Neuronal stem cell (in vitro differentiated cells): ENCODE measurements at regions not wholly inside any gene's neighbourhood (a gene's known extent, or its start where the extent isn't known, plus 50 kb on each side); places are given as distances from the start of the nearest gene placed in this dataset.
A peak's percentile ranks its signal among the peaks of the same experiment; 100 is the strongest.

Experiments used
- DNase-seq: peaks from one replicate; pipeline ENCODE4 v3.0.0-alpha.2; 2013; ENCODE audit warnings: low spot score
- H2AFZ ChIP-seq: one replicate; pipeline ENCODE4 v1.6.1; 2013; ENCODE audit warnings: mild to moderate bottlenecking, low read length, inconsistent platforms
- H2AK5ac ChIP-seq: 2 replicates; pipeline ENCODE4 v1.6.1; 2013; ENCODE audit warnings: low read depth, mild to moderate bottlenecking, inconsistent platforms, low read length, moderate library complexity, mixed read lengths
- H2BK120ac ChIP-seq: 2 replicates; pipeline ENCODE4 v1.6.1; 2013; ENCODE audit warnings: low read depth, mild to moderate bottlenecking, inconsistent platforms, low read length, moderate library complexity, mixed read lengths
- H2BK12ac ChIP-seq: one replicate; pipeline ENCODE4 v1.6.1; 2013; ENCODE audit warnings: low read length, inconsistent platforms
- H2BK15ac ChIP-seq: 2 replicates; pipeline ENCODE4 v1.6.1; 2013; ENCODE audit warnings: mild to moderate bottlenecking, low read length, inconsistent platforms, mixed read lengths
- H2BK5ac ChIP-seq: one replicate; pipeline ENCODE4 v1.6.1; 2013; ENCODE audit warnings: inconsistent platforms, mild to moderate bottlenecking, low read length, moderate library complexity
- H3K14ac ChIP-seq: one replicate; pipeline ENCODE4 v1.6.1; 2013; ENCODE audit warnings: low read length, inconsistent platforms
- H3K18ac ChIP-seq: 2 replicates; pipeline ENCODE4 v1.6.1; 2013; ENCODE audit warnings: low read length, inconsistent platforms
- H3K23ac ChIP-seq: 2 replicates; pipeline ENCODE4 v1.6.1; 2013; ENCODE audit warnings: low read depth, mild to moderate bottlenecking, mixed read lengths, low read length, inconsistent platforms; ENCODE audit not compliant: poor library complexity
- H3K27ac ChIP-seq: replicated peaks from 3 replicates; pipeline ENCODE4 v1.5.1; 2013; ENCODE audit warnings: low read length, inconsistent platforms
- H3K27me3 ChIP-seq, 3 experiments: 2 replicates each; pipeline ENCODE4 v1.6.1; 2013; ENCODE audit warnings: low read length in 3 of 3, mild to moderate bottlenecking in 2 of 3, inconsistent platforms in 1 of 3, low read depth in 1 of 3, mixed read lengths in 1 of 3, moderate library complexity in 1 of 3; ENCODE audit not compliant: control insufficient read depth in 3 of 3, insufficient read depth in 3 of 3
- H3K36me3 ChIP-seq, 2 donors: replicated peaks in 1 of 2; 2 replicates each; pipeline ENCODE4 v1.6.1; 2013; ENCODE audit warnings: low read length in 2 of 2; ENCODE audit not compliant: control insufficient read depth in 2 of 2, insufficient read depth in 2 of 2
- H3K4ac ChIP-seq: 2 replicates; pipeline ENCODE4 v1.6.1; 2013; ENCODE audit warnings: inconsistent platforms, mild to moderate bottlenecking, low read length, moderate library complexity
- H3K4me1 ChIP-seq, 2 donors: 1 replicate in 1 of 2; 2 replicates in 1 of 2; pipeline ENCODE4 v1.6.1; 2013; ENCODE audit warnings: low read length in 2 of 2, low read depth in 1 of 2; ENCODE audit not compliant: control insufficient read depth in 2 of 2, insufficient read depth in 1 of 2
- H3K4me2 ChIP-seq: one replicate; pipeline ENCODE4 v1.6.1; 2013; ENCODE audit warnings: mild to moderate bottlenecking, low read length, inconsistent platforms; ENCODE audit not compliant: insufficient read depth, poor library complexity, severe bottlenecking
- H3K4me3 ChIP-seq, 2 donors: 2 replicates each; pipeline ENCODE4 v1.5.1; 2013; ENCODE audit warnings: low read length in 2 of 2, mild to moderate bottlenecking in 2 of 2, inconsistent platforms in 1 of 2, moderate library complexity in 1 of 2
- H3K79me1 ChIP-seq: one replicate; pipeline ENCODE4 v1.6.1; 2013; ENCODE audit warnings: low read depth, mild to moderate bottlenecking, inconsistent platforms, low read length, moderate library complexity
- H3K9ac ChIP-seq: one replicate; pipeline ENCODE4 v1.6.1; 2013; ENCODE audit warnings: mild to moderate bottlenecking, low read depth, low read length, inconsistent platforms; ENCODE audit not compliant: poor library complexity
- H3K9me3 ChIP-seq, 2 donors: replicated peaks in 1 of 2; 2 replicates each; pipeline versions ENCODE3 to v1.6.1; 2013; ENCODE audit warnings: low read length in 2 of 2, mild to moderate bottlenecking in 2 of 2, inconsistent platforms in 1 of 2, low read depth in 1 of 2, mixed read lengths in 1 of 2, moderate library complexity in 1 of 2; ENCODE audit not compliant: control insufficient read depth in 2 of 2, insufficient read depth in 1 of 2
- H4K8ac ChIP-seq: one replicate; pipeline ENCODE4 v1.6.1; 2013; ENCODE audit warnings: low read depth, mild to moderate bottlenecking, inconsistent platforms, low read length, moderate library complexity
- H4K91ac ChIP-seq: one replicate; pipeline ENCODE4 v1.6.1; 2013; ENCODE audit warnings: low read length, low read depth, mild to moderate bottlenecking, inconsistent platforms; ENCODE audit not compliant: poor library complexity
- WGBS, 2 donors: extraction: QIAGEN DNeasy Blood & Tissue Kit; methylation state at CpG; one replicate each; pipeline ENCODE4 v1.1.7; 2013; ENCODE audit warnings: missing lambda C conversion rate in 2 of 2, mixed read lengths in 1 of 2; ENCODE audit not compliant: insufficient read length in 2 of 2, insufficient replicate concordance in 1 of 2; ENCODE audit errors: extremely low coverage in 2 of 2; 5-methylcytosine and 5-hydroxymethylcytosine counted together

- H4K91ac ChIP-seq, result no peak overlapping the region
Measured at GRCh38 chr12:105928436-105928835, 210.3 kb downstream of the NUAK1 start.

GRCh38 chr12:105929192-105929591, 209.6 kb downstream of the NUAK1 start:
- no peak overlapping the region for H3K4me3 ChIP-seq
- no peak for DNase-seq
- no peak overlapping the region for H3K9ac ChIP-seq
- no peak overlapping the region for H2BK12ac ChIP-seq
- H3K27me3 ChIP-seq, result no peaks in the 10 kb centered on the region
- H2BK5ac ChIP-seq, result no peak overlapping the region
- H3K36me3 ChIP-seq, result no peaks in the 10 kb centered on the region
- H2AK5ac ChIP-seq, result no peak overlapping the region
- H3K18ac ChIP-seq, result no peak overlapping the region
- H4K91ac ChIP-seq, result no peak overlapping the region
- H3K4ac ChIP-seq, result no peak overlapping the region
- H2AFZ ChIP-seq, result no peak overlapping the region
- WGBS, 2 donors, result no CpG with 5 or more reads among the region's 1 CpG
- H2BK120ac ChIP-seq, result no peak overlapping the region
- peaks cover 0 to 8% of the 10 kb centered on the region in 2 donors for H3K9me3 ChIP-seq
- no peaks in the 10 kb centered on the region for H3K79me1 ChIP-seq
- peaks cover 6 to 10% of the 10 kb centered on the region in 2 donors for H3K4me1 ChIP-seq
- H3K27ac ChIP-seq, result no peak overlapping the region
- no peak overlapping the region for H3K14ac ChIP-seq
- no peak overlapping the region for H3K4me2 ChIP-seq
- no peak overlapping the region for H4K8ac ChIP-seq
- no peak overlapping the region for H2BK15ac ChIP-seq
- no peak overlapping the region for H3K23ac ChIP-seq

More at GRCh38 chr12:105928436-105928835, 210.3 kb downstream of the NUAK1 start:
- Histone ChIP-seq H3K4me2 (no peak overlapping the region), H3K4me1 (peaks cover 6 to 7% of the 10 kb centered on the region in 2 donors), H2BK12ac (no peak overlapping the region), H2AK5ac (no peak overlapping the region), H2BK5ac (no peak overlapping the region), H3K9me3 (peaks cover 0 to 8% of the 10 kb centered on the region in 2 donors), H2AFZ (no peak overlapping the region), H2BK15ac (no peak overlapping the region), H3K36me3 (no peaks in the 10 kb centered on the region), H3K4ac (no peak overlapping the region), H3K27me3 (no peaks in the 10 kb centered on the region), H3K18ac (no peak overlapping the region), H3K4me3 (no peak overlapping the region), H3K27ac (no peak overlapping the region), H3K23ac (no peak overlapping the region), H2BK120ac (no peak overlapping the region), H3K14ac (no peak overlapping the region), H4K8ac (no peak overlapping the region), H3K9ac (no peak overlapping the region), H3K79me1 (no peaks in the 10 kb centered on the region)
- no peak for DNase-seq
- whole genome bisulfite sequencing, 2 donors, result no CpG with 5 or more reads among the region's 3 CpGs

- Histone ChIP-seq H2AK5ac (peak overlapping the region; percentile 78), H3K27me3 (no peaks in the 10 kb centered on the region), H2BK120ac (no peak overlapping the region), H3K23ac (no peak overlapping the region), H3K36me3 (no peaks in the 10 kb centered on the region), H3K14ac (no peak overlapping the region), H3K4me1 (peaks cover 7 to 10% of the 10 kb centered on the region in 2 donors), H4K91ac (no peak overlapping the region), H3K4me2 (no peak overlapping the region), H3K18ac (peak overlapping the region; percentile 38), H2BK12ac (no peak overlapping the region), H3K9ac (no peak overlapping the region), H4K8ac (no peak overlapping the region), H3K9me3 (peaks cover 0 to 8% of the 10 kb centered on the region in 2 donors), H3K27ac (no peak overlapping the region), H2BK15ac (peak overlapping the region; percentile 86), H3K4ac (no peak overlapping the region), H2BK5ac (no peak overlapping the region), H3K4me3 (no peak overlapping the region), H2AFZ (no peak overlapping the region), H3K79me1 (no peaks in the 10 kb centered on the region)
- DNase-seq, result no peak
- WGBS, 2 donors, result no CpG with 5 or more reads among the region's 10 CpGs
Measured at GRCh38 chr12:105930557-105931503, 207.9 kb downstream of the NUAK1 start.

- Histone ChIP-seq H3K9ac (no peak overlapping the region), H3K4me3 (no peak overlapping the region), H3K18ac (no peak overlapping the region), H2BK120ac (no peak overlapping the region), H3K27ac (no peak overlapping the region), H4K91ac (no peak overlapping the region), H3K9me3 (peaks cover 0 to 8% of the 10 kb centered on the region in 2 donors), H3K14ac (no peak overlapping the region), H3K36me3 (no peaks in the 10 kb centered on the region), H3K4me2 (no peak overlapping the region), H3K4me1 (peaks cover 10 to 13% of the 10 kb centered on the region in 2 donors), H2AFZ (peak overlapping the region; percentile 72), H2BK12ac (no peak overlapping the region), H3K27me3 (no peaks in the 10 kb centered on the region), H2BK5ac (no peak overlapping the region), H3K23ac (no peak overlapping the region), H2AK5ac (no peak overlapping the region), H2BK15ac (peak overlapping the region; percentile 3), H3K79me1 (no peaks in the 10 kb centered on the region), H3K4ac (no peak overlapping the region), H4K8ac (no peak overlapping the region)
- WGBS, 2 donors, result no CpG with 5 or more reads among the region's 15 CpGs
- no peak for DNase-seq
Measured at GRCh38 chr12:105931762-105932570, 206.8 kb downstream of the NUAK1 start.
